Activated CD8-positive, alpha-beta memory T cell treated with anti-CD3 and anti-CD28 coated beads, Interleukin-2, amount 50 U/mL, for 1 hour (primary cell): ENCODE measurements at regions not wholly inside any gene's neighbourhood (a gene's known extent, or its start where the extent isn't known, plus 50 kb on each side); places are given as distances from the start of the nearest gene placed in this dataset.
"Not testable (repeated sequence)": the region's sequence is repeated elsewhere in the genome, so short reads cannot be mapped to it uniquely, and the experiment has no call there.

Source experiments
- DNase-seq: peaks from one replicate; pipeline ENCODE4 v3.0.0-alpha.2; 2020; ENCODE audit errors: extremely low read depth

DNA sequence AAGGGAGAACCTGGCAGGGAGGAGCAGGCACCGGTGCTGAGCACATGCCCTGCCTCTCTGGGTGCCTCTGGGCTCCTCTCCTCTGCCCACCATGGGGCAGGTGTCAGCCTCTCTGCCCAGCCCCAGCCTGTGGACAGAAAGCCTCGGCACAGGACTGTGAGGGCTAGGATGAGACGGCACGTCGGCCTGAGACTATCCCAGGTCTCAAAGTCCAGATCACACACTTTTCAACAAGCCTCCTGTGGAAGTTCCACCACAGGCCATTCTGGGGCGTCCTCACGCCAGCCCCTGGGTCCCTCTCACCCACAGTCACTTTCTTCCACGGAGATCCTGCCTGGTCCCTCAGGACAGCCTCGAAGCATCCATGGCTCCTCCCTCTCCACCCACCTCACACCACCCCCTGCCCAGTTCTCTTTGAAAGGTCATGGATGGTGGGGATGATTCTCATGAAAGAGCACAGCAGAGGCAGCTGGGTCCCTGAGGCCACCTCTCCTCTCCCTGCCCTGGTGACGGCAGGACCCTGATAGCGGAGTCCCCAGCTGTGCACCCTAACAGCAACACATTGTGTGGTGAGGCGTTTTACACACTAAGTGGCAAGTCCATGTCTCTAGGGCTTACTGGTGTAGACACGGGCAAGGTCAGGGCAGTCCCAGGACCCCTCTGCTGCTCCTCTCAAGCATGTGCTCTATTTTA, 569.4 kb upstream of the SALL3 start:
- DNase-seq, result no peak

DNA sequence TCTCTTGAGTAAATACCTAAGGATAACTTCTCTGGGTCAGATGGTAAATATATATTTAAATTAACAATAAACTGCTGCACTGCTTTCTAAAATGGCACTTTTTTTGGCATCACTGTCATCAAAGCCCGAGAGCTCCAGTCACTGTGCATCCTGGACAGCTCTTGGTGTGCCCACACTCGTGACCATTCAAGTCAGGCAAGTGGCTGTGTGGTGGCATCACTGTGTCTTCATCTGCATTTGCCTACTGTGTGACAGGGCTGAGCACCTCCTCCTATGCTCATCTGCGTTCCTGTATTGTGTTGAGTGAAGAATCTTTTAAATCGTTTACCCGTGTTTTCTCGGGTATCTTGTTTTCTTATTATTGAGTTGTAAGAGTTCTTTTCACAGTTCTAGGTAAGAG, 568.1 kb upstream of the SALL3 start:
- DNase-seq, result no peak

DNA sequence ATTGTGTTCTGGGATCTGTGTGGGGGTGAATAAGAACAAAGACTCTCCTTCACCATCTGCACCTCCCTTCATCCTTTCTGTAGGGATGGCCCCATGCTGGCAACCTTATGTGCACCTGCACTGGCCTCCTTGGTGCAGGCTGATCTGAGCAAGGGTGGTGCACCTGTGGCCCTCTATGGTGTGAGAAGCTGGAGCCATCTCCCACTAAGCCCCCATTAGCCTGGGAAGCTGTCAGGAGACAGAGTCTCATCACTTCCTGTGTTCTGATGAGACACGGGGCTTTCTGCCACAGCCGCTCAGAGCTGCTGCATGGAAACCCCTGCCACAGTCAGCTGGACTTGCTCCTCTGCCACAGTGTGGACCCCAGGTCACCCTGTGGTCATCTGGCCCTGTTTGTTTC, 565.3 kb upstream of the SALL3 start:
- no peak for DNase-seq

DNA sequence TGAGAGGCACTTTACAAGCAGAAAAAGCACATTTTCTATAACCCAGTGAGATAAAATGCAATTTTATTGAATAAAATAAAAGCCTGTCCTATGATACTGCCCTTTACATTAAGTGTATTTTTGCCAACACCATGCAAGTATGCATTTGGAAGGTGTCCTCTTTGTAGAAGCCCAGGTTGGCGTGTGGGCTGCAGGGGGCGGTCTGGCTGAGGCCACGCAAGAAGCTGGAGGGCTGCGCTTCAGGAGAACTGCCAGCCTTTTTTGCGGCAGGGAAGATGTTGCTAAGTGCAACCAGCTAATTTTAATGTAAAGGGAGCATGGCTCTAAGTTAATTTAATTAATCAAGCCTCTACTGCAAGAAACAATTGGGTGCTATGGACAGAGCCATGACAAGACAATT, 562.8 kb upstream of the SALL3 start:
- no peak for DNase-seq

DNA sequence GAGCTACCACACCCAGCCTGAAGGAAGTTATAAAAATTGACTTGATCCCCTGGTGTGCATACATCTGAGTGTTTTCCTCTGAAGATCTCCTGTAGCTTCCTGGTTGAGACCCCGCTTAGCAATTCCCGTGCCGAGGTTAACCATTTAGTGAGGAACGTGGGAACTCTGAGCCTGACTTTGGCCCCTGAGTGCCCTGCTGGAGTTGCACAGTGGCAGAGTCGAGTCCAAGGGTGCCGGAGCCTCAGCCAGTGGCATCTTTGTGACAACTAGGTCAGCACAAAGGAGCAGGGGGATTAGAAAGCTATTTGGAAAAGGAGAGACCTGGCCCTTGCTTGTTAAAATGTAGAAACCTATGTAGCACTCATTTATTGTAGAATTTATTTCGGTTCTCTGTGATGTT, 561.2 kb upstream of the SALL3 start:
- DNase-seq, result no peak

DNA sequence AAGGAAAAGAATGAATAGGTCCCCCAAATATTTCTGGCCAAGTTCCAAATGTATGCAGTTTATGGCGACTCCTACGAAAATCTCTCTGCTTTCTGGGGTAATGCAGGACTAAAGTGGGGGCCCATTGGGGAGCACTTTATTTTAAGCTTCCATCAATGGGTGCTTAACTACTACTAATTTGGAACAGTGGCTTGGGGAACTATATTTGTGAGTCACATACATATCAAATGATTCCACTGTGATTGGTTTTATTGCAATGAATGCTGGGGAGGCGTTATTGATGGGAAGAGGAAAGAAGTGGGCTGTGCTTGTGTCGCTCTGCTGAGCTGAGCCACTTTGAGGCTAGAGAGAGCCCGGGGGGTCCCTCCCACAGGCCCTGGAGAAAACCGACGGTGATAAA, 560.4 kb upstream of the SALL3 start:
- DNase-seq, result no peak

DNA sequence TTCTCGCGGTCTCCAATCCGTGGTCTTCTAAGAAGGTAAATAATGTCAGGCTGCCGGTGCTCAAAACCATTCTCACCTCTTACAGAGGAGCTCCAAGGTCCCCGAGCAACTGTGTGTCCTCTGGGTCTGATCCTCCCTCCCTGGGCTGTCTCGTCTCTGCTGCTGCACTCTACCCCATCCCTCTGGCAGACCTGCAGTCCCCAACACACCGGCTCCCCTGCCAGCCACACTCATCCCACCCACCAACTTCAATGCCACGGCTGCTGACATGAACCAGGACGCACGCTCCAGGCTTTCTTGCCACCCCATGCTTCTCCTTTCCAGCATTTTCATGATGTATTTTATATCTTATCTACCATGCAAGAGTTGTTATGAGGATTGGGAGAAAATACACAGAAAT, 559.5 kb upstream of the SALL3 start:
- DNase-seq, result no peak

DNA sequence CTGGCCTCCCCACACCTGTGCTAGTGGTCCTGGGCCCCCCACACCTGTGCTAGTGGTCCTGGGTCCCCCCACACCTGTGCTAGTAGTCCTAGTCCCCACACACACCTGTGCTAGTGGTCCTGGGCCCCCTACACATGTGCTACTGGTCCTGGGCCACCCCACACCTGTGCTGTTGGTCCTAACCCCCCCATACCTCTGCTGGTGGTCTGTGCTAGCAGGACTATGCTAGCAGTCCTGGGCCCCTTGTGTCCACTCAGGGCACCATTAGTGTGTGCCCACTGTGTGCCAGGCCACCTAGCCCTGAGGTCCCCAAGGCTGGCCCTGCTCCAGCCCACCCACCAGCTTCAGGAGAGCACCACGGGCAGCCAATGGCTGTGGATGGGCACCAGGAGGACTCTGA, 558.2 kb upstream of the SALL3 start:
- DNase-seq, result no peak

DNA sequence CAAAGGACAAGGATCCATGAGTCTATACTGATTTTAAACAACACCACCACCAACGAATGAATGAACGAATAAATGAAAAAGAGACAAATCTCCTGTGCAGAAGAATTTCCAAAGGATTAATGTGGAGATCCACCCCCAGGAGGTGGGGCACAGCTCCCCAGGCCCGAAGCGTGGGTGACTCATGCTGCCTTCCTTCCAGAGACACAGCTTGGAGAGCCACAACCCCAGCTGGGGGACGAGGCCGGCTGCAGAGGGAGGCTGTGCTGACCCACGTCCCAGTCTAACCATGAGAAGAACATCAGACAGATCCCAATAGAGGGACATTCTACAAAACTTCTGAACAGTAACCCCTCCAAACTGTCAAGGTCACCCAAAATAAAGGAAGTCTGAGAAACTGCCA, 557.3 kb upstream of the SALL3 start:
- no peak for DNase-seq

DNA sequence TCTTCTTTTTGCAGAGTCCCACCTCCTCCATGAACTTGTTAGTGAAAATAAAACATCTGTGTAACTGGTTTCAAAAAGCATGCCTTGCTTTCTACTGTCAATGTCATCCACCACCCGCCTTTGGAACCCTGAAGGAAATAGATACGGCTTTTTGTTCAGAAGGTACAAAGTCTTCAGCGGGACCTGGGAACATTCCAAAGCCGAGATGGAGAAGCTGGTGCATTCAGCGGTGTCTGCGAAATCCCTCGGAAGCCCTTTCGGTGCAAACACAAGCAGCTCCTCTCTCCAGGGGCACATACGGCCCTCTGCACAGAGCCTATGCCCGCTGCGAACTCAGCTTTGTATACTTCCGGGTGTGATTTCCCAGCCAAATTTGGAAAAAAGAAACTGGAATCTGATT, 555.8 kb upstream of the SALL3 start:
- no peak for DNase-seq

DNA sequence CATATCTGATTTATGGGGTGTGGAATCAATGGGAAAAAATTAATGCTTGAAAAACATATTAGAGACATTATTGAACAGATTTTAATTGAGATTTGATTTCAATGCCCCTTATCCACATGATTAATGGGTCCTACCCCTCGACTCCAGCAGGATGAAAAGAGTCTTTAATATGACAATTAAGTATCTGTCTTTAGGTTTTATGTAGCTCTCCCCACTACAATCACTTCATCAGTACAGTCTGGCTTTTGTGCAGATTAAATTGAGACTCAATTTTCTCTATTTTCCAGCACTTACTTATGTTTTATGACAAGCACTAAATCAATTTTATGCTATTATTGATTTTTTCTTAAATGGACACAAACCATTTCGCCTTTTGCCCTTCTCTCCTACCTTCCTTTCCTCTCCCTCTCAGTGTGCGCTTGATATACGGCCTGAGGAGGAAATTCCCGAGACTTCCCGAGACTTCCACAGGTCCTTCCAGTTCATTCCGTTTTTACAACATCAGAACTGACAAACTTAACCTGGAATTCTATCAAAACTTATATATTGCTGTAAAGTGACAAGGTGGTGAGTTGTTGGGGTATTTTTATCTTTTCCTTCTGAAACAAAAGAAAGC, 555.1 kb upstream of the SALL3 start:
- DNase-seq, result no peak

DNA sequence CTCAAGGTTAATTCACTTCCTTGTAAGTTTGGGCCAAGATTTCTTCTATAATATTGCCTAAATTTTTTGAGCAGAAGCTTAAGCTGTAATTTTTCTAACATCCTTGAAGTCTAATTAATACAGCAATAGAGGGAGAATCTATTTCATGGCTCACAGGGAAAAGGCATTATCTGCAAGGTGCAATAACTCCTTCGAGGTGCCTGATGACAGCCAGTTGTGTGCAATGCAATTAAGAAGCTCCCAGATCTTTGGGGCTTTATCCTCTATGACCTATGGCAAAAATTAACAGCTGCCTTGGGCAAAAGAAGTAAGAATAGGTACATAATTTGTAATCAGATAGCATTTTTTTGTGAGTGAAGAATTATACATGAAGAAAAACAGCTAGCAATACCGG, 554.6 kb upstream of the SALL3 start:
- no peak for DNase-seq

DNA sequence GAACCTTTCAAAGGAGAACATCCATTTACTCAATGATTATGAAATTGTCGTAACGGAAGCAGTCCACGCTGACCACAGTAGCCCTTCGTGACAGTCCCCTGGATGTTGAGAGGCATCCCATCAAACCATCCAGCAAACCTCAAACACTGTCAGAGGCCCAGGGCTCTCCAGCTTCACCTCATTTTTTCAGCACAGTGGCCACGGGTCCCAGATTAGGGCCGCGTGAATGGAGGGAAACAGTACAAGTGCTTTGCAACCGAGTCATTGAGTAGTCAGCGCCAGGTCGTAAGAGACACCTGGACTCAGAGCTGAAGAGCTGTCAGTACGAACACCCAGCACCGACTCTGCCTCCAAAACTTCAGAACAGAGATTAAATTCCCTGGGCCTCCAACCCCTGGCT, 552.5 kb upstream of the SALL3 start:
- no peak for DNase-seq

DNA sequence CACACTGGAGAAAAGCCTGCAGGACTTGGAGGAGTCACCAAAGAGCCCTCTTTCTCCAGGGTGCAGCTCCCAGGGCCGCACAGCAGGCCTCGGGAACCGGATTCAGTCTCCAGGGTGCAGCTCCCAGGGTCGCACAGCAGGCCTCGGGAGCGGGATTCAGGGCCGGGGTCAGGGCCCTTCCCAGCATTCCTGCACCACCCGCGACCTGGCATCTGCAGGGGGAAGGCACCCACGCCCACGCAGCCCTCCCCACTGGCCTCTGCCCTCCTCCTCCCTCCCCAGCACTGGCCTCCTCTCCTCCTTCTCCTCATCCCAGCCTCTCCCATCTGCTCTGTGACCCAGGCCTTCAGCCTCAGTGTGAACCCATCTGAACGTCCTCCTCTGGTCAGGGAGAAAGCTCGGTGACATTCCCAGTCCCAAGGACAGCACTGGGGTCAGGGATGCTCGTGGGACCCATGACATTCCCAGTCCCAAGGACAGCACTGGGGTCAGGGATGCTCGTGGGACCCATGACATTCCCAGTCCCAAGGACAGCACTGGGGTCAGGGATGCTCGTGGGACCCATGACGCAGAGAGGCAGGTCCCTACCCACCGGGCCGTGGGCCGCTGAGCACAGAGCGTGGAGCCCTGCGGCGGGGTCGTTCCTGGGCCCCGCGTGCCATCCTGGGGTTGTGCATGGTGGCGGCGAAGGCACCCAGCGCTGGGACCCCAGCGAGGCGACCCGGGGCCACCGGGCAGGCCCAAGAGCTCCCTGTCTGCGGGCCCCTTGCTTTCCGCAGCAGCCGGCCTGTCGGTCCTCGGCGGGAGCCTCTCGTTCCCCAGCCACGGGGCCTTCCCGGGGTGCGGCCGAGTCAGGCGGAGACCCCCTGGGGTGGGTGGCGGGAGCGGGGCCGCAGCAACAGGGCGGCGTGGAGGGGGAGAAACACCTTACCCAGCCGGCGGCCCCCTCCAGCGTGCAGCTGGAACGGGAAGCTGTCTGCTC, 550.2 kb upstream of the SALL3 start:
- DNase-seq, result no peak

DNA sequence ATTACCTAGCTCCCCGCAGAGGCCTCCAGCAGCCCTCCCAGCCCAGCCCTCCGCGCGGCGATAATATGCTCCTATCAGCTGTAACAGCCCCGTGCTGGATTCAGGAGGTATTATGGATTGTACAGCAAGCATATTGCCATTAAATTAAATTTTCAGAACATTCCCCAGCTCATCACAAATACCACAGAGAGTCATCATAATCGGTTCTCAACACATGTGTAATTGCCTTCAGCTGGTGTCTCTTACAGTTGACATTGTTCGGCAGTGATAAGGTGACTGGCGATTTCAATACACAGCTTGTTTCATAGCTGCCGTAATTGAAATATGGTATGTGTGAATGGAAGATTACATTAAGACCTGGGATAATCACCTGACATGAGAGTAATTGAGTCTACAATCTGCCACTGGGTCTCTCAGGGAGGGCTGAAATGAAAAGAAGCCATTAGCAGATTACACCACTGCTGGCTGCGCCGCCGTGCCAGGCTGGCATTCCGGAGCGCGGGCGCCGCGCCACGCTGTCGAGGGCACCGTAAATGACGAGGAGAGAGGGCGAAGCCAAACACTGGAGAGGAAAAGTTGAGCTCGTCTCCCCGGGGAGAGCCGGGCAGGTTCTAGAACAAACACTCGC, 549.4 kb upstream of the SALL3 start:
- DNase-seq, result no peak

DNA sequence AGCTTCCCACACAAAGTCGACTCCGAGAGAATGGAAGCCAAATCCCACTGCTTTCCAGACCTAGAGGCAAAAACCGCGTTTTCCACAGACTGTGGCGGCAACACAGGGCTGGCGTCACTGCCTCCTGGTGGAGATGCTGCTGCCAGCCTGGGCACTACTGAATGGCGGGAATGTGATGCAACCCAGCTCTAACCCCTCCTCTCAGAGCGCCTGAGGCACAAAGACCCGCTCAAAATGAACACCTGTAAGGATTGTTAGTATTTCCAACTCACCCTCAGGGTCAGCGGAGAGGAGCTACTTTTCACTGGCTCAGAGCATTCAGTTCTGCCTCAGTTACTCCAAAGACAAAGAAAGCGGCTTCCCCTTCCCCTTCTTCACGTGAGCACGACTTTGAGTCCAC, 548.0 kb upstream of the SALL3 start:
- no peak for DNase-seq

DNA sequence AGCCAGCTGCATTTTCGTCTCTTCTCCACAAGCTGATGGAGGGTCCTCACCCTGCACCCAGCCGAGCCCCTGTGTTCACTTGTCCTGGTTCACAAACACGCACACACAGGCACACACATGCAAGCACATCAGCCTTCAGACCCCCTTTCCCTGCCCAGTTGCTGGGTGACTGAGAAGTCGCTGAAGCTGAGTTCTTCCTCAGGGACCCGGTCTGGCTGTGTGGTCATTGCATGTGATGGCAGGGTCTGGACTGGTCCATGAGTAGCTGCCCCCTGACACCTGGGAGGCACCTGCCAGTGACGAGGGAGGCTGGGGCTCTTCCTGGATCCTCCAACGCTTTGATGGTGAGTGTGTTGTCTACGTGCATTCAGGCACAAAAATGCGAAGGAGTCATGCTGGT, 546.1 kb upstream of the SALL3 start:
- DNase-seq, result no peak

DNA sequence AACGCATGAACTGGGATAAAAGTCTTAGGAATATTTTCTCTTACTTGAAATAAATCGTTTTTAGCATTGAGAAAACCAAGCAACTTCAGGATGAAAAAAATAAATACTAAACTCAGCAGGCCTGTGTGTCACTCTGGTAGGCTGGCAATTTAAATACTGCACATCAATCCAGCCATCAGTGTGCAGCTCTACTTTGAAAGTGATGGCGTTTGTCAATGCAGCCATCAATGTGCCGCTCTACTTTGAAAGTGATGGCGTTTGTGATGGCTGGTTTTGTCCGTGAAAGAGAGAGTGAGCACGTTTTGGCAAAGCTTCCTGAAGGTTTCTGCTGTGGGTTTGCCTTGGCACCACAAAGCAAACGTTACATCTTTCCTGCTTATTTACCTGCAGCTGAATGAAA, 543.5 kb upstream of the SALL3 start:
- no peak for DNase-seq

DNA sequence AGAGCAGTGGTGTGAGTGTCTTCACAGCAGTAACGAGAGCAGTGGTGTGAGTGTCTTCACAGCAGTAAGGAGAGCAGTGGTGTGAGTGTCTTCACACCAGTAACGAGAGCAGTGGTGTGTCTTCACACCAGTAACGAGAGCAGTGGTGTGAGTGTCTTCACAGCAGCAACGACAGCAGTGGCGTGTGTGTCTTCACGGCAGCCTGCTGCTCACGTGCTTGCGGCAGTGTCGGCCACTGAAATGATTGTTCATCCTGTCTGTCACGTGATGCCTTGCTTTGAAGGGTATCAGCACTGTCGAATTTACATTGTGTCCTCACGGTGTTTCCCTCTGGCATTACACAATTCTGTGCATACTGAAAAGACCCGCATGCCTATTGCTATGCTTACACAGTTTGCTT, 541.4 kb upstream of the SALL3 start:
- DNase-seq, result not testable (repeated sequence)

DNA sequence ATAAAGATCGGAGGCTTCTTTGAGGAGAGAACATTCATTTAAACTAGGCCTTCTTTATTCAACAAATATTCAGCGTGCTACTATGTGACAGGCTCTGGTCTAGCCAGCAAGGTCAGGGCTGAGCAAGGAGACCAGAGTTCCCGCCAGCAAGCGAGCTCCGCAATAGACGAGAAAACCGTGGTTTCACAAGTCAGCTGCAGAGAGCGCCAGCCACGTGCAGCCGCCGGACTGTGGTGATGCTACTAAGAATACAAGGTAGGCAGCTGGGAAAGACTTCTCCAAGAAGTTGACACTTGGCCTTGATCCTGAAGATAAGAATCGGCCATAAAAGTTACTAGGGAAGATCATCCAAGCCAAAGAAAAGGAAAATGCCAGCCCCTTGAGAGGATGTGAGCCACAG, 533.7 kb upstream of the SALL3 start:
- DNase-seq, result no peak

DNA sequence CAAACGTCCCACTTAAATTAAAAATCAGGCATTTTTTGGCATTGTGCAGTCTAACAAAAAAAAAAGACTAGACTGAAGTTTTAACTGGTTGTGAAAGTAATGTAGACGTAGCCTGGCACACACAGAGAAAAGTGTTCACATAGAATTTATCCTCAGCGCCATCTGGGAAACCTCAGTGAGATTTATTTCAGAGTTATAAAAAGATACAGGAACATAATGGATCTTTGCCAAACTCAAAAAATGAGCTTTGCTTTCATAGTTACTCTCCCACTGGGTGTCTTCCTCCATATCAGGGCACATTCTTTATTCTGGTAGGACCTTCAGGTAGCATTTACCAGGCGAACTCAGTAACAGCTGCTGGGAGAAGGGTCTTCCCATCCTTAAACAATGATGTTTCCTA, 532.4 kb upstream of the SALL3 start:
- DNase-seq, result no peak

DNA sequence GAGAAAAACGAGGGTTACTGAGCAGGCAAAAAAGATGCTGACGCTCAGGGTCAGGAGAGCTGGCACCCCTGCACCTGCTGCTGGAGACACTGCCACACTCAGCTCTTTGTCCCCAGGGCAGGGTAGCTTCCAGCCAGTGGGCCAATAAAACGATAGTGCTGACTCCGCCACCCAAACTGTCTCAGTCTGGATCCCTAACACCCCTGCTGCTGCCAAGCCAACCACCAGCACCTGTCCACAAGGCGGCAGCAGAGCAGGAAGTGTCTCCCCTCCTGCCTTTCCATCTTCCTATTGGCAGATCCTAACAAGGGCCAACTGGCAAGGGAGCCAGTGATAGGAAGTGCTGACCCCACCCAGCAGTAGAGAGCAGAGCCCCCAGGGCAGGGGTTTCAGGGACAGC, 531.5 kb upstream of the SALL3 start:
- no peak for DNase-seq
